ENCODE measurements at regions not wholly inside any gene's neighbourhood (a gene's known extent, or its start where the extent isn't known, plus 50 kb on each side); places are given as distances from the start of the nearest gene placed in this dataset.
"Not testable (repeated sequence)": the region's sequence is repeated elsewhere in the genome, so short reads cannot be mapped to it uniquely, and the experiment has no call there.

GRCh38 chr15:95148183-95148582 lies 916.8 kb downstream of the MCTP2 start:
- TF ChIP-seq, protein P1, sequence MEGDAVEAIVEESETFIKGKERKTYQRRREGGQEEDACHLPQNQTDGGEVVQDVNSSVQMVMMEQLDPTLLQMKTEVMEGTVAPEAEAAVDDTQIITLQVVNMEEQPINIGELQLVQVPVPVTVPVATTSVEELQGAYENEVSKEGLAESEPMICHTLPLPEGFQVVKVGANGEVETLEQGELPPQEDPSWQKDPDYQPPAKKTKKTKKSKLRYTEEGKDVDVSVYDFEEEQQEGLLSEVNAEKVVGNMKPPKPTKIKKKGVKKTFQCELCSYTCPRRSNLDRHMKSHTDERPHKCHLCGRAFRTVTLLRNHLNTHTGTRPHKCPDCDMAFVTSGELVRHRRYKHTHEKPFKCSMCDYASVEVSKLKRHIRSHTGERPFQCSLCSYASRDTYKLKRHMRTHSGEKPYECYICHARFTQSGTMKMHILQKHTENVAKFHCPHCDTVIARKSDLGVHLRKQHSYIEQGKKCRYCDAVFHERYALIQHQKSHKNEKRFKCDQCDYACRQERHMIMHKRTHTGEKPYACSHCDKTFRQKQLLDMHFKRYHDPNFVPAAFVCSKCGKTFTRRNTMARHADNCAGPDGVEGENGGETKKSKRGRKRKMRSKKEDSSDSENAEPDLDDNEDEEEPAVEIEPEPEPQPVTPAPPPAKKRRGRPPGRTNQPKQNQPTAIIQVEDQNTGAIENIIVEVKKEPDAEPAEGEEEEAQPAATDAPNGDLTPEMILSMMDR (IDR thresholded peaks at IDR 0.05; ENCODE audit: borderline replicate concordance, control extremely low read depth, extremely low read depth, insufficient read depth, missing control alignments) = no peak
- in situ Hi-C loops (cut with MboI; ENCODE audit: low sequenced_read_pairs, unreplicated experiment) = no loop called here

GRCh38 chr15:95149036-95149435 lies 917.7 kb downstream of the MCTP2 start:
- TF ChIP-seq, protein P1 (IDR thresholded peaks at IDR 0.05; ENCODE audit: borderline replicate concordance, control extremely low read depth, extremely low read depth, insufficient read depth, missing control alignments) = no peak
- no peak for DNase-seq (ENCODE audit: low spot score)
- in situ Hi-C loops (cut with MboI; ENCODE audit: low sequenced_read_pairs, unreplicated experiment) = no loop called here

More at GRCh38 chr15:95148183-95148582, 916.8 kb downstream of the MCTP2 start:
- DNase-seq (ENCODE audit: low spot score) = no peak

DNA sequence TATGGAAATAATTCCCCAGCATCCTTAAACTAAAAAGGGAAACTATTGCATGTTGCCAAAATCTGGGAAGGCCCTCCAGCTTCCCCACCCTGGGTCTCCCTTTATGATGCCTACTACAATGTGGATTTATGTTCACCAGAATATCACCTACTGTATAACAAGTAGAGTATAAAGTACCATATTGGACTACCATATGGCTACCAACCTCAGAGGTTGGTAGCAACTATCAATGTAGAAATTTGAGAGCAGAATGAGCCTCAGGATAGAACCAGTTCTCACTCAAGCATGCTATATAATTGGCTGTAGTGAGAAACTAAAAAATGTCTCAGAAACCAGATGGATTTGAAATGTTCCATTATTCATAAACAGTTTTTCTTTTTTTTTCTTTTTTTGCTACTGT lies 918.4 kb downstream of the MCTP2 start:
- in situ Hi-C loops (cut with MboI; ENCODE audit: low sequenced_read_pairs, unreplicated experiment) = no loop called here
- DNase-seq (ENCODE audit: low spot score) = no peak
- TF ChIP-seq, protein P1 (IDR thresholded peaks at IDR 0.05; ENCODE audit: borderline replicate concordance, control extremely low read depth, extremely low read depth, insufficient read depth, missing control alignments) = no peak

DNA sequence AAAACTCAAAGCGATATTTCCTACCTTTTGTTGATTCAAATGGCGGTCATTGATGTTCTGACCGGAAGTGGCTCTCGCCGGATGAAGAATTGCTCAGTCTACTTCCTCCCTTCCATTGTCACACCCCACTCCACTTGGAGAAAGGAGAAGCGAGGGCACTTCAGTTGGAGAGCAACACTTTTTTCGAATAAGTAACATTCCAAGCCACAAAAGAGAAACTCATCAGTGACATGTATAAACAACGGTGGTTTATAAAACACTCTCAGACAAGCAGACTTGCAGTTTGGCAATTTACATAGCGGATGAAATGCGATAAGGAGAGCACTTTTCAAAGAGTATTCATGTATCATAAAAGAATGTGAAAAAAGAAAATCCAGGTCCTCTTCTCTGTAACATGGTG lies 919.1 kb downstream of the MCTP2 start:
- DNase-seq (ENCODE audit: low spot score) = no peak
- in situ Hi-C loops (cut with MboI; ENCODE audit: low sequenced_read_pairs, unreplicated experiment) = no loop called here
- TF ChIP-seq, protein P1 (IDR thresholded peaks at IDR 0.05; ENCODE audit: borderline replicate concordance, control extremely low read depth, extremely low read depth, insufficient read depth, missing control alignments) = no peak

DNA sequence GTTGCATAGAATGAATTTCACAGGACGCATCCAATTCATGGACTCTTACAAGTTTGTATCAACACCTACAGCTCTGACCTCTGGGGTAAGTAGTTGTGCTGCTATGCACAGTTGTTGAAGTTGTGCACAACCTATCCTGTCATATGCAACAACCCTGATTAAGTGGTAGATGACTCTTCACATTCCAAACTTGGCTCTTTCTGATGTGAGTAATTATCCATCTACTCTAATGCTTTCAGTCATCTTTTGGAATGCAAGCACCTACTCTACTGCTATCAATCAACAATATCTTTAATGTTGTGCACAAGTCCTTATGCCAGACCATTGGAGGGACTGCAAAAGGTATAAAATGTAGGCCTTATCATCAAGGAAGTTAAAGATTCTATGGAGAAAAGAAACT lies 921.4 kb downstream of the MCTP2 start:
- TF ChIP-seq, protein P1 (IDR thresholded peaks at IDR 0.05; ENCODE audit: borderline replicate concordance, control extremely low read depth, extremely low read depth, insufficient read depth, missing control alignments) = no peak
- in situ Hi-C loops (cut with MboI; ENCODE audit: low sequenced_read_pairs, unreplicated experiment) = no loop called here
- no peak for DNase-seq (ENCODE audit: low spot score)

- DNase-seq (ENCODE audit: low spot score); in situ Hi-C loops (cut with MboI; ENCODE audit: low sequenced_read_pairs, unreplicated experiment): not testable (repeated sequence)
Measured at GRCh38 chr15:95153201-95153600, 921.8 kb downstream of the MCTP2 start.

GRCh38 chr15:95160316-95160715 lies 929.0 kb downstream of the MCTP2 start:
- TF ChIP-seq, protein P1 (IDR thresholded peaks at IDR 0.05; ENCODE audit: borderline replicate concordance, control extremely low read depth, extremely low read depth, insufficient read depth, missing control alignments) = no peak
- in situ Hi-C loops (cut with MboI; ENCODE audit: low sequenced_read_pairs, unreplicated experiment) = no loop called here

More at GRCh38 chr15:95160316-95160715, 929.0 kb downstream of the MCTP2 start:
- DNase-seq (ENCODE audit: low spot score) = no peak
